H4 (cell line): ENCODE measurements at regions not wholly inside any gene's neighbourhood (a gene's known extent, or its start where the extent isn't known, plus 50 kb on each side); places are given as distances from the start of the nearest gene placed in this dataset.

Experiments
- DNase-seq: peaks from one replicate; pipeline ENCODE4 v3.0.0-alpha.2; 2015; ENCODE audit warnings: low spot score

DNA sequence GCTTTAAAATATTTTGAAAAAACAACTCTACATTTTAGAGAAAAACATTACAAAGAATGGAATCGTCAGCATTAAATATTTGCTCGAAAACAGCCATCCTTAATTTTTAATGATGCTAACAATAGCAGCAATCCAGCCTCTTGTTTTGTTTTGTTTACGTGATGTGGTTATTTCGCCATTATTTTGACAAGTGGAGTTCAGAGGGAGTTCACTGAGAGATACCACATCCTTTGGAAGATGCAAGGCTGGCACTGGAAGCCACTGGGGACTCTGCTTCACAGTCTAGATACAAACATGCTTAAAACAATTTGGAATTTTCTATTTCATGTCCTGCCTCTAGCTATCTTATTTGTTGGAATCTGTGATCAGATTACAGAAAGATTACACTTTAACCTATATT, 556.3 kb downstream of the PCDH17 start:
- DNase-seq, result peak; percentile 4

DNA sequence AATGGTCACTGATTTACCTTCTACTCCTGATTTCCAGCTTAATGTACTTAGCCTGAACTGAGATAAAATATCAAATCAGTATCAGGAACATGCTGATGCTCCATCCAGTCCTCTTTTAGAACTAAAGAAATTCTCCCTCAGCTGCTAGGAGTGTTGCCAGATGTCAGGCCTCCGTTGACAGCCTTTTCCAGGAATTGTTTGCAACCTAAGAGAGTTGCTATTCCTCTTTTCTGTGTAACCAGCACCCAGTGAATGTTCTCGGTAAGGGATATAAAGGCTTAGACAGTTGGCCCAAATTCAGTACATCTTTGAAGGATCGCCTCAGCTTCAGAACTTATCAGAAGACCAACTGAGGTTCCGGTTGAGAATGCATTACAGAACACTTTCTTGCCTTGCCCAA, 559.0 kb downstream of the PCDH17 start:
- no peak for DNase-seq

DNA sequence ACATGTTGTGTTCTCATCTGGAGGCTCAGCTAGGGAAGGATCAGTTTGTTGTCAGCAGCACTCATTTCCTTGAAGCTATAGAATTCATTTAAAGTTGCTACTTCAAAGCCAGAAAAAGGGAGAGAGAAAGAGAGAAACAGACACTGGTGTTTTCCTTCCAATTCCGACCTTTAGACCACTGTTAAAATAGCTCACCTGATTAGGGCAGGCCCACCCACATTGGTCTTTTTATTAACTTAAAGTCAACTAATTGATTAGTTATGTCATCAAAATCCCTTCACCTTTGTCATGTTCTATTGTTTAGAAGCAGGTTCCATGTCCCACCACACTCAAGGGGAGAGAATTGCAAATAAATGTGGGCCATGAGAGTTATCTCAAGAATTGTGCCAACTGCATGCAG, 560.2 kb downstream of the PCDH17 start:
- DNase-seq, result no peak

DNA sequence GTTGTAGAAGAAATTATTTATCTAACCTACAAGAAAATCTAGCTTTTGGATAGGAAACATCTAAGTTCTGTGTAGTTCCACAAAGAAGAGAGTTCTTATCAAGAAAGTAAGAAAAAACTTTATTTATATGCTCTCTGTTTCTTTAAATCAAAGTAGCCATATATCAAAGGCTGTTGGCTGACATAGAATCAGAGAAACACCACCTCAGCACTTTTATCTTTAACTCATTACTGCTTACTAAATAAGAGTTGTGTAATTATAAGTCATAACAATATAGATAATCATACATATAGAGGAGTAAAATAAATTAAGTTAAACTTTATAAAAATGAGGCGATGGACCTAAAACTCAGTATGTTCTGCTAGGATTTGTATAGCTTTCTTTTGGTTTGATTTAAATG, 570.6 kb downstream of the PCDH17 start:
- DNase-seq, result no peak

DNA sequence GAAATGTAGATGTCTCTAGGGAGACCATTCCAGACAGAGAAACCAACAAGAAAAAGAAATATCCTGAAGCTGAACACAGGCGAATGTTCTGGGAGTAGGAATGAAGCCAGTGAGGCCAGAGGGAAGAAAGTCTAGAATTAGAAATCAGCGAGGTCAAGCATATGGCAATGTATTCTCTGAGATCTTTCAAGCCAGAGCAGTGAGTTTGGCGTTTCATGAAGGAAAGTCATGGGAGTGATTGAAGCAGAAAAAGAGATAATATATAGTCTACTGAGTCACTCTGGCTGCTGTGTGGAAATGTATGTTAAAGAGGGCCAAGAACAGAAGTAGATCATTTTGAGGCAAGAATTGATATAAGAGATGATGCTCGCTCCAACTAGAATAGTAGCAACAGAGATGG, 576.0 kb downstream of the PCDH17 start:
- no peak for DNase-seq

DNA sequence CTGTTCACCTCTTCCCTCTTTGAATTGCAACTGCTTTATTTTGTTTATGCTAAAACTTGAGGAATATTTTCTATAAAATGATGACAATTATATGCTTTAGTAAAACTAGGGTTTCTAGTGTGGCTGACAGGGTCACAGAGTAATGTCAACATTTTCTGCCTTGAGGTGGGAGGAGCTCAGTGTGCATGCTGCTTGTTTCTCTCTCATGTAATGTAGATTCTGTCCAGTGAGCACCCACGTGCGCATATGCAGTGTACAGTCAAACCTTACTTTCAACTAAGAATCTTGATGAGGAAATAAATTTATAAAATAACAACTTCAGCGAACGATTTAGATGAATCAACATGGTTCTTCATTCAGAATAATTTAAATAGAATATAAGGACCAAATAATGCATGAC, 603.9 kb downstream of the PCDH17 start:
- DNase-seq, result no peak

DNA sequence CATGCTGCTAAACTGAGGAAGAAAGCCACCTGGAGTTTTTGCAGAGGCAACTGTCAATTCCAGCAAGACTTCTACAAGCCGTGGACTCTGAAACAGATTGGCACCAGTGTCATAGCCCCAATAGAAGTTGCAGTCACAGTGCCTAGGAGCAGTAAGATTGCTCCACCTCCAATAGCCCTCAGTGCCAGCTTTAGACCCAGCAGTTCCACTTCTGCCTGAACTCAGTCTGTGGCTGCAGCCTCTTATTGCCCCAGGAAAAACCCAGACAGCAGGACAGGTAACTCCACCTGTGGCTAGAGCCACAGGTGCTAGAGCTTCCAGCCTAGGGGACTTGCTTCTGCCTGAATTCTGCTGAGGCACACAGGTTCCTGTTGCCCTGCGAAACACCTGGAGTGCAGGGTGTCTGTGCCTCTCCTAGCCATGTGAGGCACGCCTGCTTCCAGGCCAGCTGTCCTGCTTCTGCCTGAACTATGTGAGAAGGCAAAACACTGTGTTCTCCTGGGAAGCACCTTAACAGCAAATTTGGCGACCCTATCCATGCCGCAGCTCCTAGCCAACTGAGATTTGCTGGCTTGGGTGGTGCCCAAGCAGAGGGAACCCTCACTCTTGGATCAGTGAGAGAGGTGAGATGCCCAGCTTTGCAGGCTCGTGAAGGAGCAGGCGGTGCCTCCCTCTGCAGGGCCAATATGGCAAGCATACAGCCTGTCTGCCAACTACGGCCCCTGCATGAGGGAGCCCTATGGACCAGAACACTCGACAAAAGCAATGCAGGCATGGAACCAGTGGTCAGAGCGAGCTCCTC, 607.6 kb downstream of the PCDH17 start:
- no peak for DNase-seq

DNA sequence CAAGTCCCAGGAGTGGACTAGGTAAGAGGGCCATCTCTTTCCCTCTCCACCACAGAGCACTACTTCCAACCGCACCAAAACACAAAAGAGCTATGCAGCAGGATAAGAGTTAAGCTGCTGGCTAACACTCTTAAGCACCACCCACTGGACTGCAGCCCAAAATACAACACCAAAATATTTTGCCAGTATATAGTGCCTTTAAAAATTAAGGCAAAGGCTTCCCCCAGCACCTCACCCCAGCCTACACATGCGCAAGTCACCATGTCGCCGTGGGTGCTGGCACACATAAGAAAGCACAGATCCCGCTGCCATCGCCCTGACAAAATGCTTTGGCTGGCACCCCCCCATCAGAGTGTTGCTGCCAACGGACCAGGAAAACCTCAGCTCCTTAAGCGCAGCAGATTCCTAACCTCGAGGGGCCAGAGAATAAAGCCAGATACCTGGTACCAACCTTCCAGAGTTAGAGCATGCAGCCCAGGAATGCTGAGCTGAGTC, 608.3 kb downstream of the PCDH17 start:
- no peak for DNase-seq

DNA sequence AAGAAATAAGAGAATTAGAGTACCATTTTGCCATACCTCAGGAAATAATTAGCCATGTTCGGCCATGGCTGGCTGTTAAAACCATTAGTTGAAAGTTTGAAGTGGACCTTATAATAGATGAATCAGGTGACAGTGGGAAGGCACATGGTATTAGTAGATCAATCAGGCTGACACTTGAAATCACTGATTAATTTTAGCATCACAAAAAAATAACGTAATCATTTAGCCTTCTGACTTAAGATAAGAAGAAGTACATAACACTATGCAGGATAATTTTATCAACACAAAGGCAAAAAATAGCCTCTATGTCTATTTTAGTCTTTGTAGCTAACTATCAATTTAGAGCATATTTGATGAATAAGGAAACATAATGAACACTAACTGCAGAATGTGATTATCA, 615.5 kb downstream of the PCDH17 start:
- DNase-seq, result no peak

DNA sequence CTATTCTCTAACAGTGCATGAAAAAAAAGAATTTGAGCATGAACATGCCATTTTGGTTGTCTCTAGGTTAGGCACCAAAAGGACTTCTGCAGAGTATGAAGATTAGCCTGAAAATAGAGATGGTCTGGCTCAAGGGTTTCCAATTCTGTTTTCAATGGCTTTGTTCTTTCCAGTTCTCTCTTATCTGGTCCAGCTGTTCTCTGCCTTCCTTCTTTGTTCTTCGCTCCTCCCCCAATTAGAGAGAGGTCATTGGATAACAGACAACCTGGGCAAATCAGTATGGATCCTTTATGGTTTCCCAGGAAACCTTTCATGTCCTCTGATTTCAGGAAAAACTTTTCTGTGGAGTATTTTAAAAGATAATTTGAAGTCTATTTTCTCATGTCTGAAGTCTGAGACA, 623.4 kb downstream of the PCDH17 start:
- DNase-seq, result no peak

DNA sequence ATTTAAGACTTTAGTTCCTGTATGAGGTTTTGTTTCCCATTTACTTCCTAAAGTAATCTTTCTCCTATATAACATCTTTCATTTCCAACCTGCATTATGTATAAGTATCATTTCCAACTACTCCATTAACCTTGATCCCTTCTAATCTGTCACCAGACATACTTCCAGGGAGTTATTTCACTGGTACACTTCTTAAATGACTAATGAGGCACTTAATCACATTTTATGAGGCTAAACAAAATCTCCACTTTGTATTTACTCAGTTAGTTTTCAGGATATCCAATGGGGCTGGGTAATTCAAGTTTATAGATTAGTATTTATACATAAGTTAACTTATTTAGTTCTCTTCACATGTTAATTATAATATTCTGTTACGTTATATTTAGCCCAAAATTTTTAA, 634.7 kb downstream of the PCDH17 start:
- no peak for DNase-seq

DNA sequence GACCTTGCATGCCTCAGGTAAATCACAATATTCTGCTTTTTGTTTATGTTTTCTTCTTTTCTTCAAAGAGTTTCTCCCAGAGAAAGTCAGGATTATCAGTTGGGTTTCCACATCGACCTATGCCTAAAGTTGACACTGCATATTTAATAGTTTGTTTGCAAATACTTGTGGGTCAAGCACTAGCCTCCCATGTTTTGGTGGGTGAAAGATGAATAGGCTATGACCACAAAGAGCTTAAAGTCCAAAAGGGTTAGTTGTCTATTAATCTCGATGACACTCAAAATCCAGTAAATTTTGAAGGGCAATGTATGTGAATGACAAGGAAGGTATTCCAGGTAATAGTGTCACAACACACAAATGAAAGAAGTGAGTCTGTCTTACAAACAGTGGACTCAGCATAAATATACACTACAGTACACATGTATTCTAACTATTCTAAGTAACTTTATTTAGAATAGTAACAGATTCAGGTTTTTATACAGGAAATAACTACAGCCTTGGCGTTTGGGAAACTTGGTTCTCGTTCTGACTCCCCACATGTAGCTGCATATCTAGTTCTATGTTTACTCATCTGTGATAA, 667.1 kb downstream of the PCDH17 start:
- no peak for DNase-seq

DNA sequence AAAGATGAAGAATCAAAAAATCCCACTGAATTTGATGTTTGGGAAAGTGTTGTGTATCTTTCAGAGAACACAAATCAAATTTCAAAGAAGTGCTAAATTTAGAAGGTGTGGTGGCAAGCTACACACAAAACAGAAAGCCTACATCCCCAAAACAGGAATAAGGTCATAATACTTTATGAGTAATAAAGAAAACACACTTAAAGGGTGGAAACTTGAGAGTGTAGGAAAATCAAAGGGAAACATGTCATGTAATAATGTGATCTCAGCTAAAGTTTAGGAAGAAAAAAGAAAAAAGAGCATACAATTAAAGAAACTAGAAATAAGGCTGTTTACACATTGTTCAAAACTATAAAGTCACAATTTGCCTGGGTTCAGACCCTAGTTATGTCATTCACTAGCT, 668.7 kb downstream of the PCDH17 start:
- DNase-seq, result no peak

DNA sequence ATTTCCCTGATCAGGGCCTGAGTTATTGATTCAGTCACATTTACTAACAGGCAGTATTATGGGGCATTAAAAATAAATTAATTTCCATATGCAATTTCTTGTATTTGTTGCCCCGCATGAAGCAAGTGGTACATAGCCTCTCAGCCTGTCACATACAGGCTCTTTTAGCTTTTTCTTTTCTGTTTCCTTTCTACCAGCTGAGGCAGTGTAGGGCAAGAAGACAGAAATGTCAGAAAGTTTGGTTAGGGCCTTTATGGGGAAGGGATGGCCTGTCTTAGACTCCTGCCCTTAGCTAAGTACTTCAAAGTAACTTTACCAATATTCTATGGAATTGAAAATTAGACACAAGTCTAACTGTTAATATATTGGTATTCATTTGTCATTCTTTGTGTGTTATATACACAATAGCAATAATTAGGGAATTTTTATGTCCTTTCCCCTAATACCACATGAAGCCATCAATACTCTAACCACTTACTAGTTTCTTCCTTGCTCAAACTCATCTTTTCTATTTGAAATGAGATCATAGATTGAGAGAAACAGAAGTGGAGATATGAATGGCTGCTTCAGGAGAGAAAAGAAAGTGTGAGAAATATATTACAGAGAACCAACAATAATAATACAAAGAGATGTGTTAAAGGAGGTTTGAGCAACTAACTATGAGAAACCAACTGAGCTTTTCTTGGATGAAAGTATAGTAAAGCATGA, 669.6 kb downstream of the PCDH17 start:
- no peak for DNase-seq

DNA sequence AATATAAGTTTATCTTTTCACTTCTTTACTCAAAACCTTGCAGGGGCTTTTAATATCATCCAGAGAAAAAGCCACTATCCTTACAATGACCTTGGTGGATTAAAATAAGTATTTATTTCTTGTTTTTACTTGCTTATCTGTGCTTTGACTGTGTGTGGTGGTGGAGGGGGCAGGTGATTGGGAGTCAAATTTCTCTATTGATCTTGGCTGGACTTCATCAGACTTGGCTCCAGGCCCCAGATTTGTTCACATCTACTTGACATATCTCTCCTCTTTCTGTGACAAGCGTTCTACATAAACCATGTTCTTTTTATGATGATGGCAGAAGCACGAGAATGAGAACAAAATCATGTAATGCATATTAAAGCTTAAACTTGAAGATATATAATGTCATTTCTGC, 670.8 kb downstream of the PCDH17 start:
- no peak for DNase-seq

DNA sequence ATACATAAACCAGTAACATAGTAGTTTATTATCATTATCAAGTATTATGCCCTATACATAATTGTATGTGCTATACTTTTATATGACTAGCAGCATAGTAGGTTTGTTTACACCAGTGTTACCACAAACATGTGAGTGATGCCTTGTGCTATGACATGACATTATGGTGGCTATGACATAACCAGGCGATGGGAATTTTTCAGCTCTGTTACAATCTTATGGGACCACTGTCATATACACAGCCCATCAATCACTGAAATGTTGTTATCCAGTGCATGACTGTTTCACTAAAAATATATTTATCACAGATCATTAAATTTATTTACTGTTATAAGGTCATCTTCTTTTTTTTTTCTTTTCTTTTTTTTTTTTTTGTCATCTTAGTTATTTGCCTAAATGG, 674.5 kb downstream of the PCDH17 start:
- no peak for DNase-seq

DNA sequence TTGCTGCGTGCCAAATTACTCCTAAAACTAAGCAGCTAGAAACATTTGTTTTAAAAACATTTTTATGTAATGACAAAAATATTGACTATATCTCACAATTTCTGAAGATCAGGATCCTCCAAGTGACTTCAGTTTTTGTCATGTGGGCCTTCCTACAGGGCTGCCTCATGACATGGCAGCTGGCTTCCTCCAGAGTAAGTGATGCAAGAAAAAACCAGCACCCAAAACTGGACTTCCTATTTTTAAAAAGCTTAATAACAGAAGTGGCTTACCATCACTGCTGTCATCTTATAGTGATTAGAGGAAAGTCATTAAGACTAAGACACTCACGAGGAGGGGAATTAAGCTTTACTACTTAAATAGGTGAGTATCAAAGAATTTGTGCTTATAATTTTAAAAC, 681.7 kb downstream of the PCDH17 start:
- no peak for DNase-seq

DNA sequence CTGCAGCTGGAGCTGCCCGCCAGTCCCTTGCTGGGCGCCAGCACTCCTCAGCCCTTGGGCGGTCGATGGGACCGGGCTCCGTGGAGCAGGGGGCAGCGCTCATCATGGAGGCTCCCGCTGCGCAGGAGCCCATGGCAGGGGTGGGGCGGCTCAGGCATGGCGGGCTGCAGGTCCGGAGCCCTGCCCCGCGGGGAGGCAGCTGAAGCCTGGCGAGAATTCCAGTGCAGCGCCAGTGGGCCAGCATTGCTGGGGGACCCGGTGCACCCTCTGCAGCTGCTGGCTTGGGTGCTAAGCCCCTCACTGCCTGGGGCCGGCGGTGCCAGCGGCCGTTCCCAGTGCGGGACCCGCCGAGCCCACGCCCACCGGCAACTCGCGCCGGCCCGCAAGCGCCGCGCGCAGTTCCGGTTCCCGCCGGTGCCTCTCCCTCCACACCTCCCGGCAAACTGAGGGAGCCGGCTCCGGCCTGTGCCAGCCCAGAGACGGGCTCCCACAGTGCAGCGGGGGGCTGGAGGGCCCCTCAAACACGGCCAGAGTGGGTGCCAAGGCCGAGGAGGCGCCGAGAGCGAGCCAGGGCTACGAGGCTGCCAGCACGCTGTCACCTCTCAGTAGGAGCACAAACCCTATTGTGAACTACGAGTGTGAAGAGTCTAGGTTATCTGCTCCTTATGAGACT, 687.1 kb downstream of the PCDH17 start:
- DNase-seq, result no peak

DNA sequence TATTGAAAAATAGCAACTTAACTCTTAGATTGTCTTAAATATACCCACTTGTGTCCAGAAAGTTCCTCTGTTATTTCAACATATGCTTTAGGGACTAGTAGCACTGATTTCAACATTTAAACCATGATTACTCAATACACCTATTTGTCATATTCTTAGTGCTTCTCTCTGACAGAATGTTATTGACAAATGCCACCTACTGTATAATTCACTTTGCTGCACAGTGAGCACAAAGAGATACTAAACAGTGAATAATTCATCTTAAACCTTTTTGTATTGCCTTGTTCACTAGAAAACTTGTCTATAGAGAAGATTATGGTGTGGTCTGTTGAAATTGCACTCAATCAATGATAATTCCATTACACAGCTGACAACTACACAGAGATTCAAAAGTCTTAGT, 692.6 kb downstream of the PCDH17 start:
- no peak for DNase-seq

DNA sequence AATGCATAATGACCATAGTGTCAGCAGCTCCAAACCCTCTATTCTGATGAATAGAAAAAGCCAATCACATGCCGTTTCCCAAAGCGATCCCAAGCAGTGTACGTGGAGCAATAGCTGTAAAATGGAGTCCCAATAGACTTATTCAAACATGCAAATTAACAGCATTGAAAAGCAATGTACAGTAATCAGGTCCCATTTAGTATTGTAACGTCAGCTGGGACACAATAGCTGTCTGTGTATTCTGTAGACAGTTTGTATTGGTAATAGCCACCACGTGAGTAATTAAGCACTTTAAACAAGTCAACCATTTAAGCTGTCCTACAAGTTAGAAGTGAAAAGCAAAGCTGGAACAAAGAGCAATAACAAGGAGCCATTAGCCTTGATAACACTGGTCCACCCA, 698.2 kb downstream of the PCDH17 start:
- no peak for DNase-seq

DNA sequence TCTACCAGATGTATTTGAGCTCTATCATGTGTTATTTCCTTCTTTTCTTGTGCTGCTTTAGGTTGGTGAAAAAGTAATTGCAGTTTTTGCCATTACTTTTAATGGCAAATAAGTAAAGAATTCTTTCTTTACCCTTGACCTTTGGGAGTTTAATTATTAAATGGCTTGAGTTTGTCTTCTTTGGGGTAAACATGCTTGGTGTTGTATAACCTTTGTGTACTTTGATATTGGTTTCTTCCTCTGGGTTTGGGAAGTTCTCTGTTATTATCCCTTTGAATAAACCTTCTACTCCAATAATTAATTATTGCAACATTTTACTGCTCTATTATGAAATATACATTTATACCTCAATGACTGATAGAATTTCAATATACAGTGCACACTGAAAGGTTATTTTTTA, 709.4 kb downstream of the PCDH17 start:
- no peak for DNase-seq

DNA sequence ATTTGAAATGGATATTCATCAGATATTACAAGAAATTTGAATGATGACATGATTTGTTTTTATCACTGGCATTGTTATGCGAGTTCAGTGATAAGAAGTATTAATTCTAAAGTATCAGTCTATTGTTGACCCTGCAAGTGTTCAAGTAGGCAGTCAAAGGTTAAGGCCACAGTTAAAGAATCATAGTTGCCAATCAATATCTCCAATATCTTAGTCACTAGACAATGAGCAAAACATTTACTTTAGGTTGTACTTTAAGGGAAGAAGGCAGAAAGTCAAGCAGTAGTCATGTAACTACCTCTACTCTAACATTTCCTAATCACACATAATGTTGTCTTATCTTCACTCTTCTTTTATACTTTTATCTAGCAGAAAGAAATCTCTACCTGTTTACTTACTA, 709.8 kb downstream of the PCDH17 start:
- no peak for DNase-seq

DNA sequence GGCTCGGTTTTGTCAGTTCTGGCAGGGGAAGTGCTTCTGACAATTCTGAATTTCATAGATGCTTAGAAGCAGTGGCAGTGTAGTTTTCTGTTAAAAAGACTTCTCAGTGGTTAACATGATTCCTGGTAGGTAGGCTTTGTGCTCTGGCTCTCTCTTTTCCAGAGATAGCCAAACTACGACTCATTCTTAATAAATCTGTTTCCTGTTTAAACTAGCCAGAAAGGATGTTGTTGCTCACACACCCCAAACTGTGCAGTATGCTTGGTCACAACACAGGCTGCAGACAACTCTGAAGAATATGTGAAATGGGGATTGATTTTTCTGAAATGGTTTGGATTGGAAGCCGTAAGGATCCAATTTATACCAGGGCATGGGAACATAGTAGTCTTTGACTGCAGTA, 711.5 kb downstream of the PCDH17 start:
- DNase-seq, result no peak
